ENCODE measurements at regions not wholly inside any gene's neighbourhood (a gene's known extent, or its start where the extent isn't known, plus 50 kb on each side); places are given as distances from the start of the nearest gene placed in this dataset.

DNA sequence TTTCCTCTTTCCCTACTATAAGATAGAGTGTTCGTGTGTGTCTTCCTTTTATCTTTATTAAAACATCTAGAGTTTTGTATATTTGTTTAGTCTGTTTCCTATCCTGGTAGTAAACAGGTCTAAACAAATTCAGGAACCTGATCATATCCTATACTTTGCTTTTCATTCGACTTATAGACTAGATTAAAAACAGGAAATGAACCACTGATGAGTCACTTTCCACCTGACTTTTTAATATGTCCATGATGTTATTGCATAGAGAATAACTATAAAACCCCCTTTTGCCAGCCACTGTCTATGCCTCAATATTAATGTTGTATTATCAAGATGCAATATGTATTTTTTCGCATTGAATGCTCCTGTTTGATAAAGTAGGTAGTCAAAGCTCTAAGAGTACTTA, 1794.0 kb downstream of the STIM2 start:
- Mint-ChIP-seq H3K4me1 (no peaks in the 10 kb centered on the region), H3K27ac (ENCODE audit: low read depth) (no peak overlapping the region), H3K9me3 (peaks cover 37% of the 10 kb centered on the region), H3K36me3 (ENCODE audit: insufficient read depth) (no peaks in the 10 kb centered on the region), H3K4me3 (no peak overlapping the region), H3K27me3 (no peaks in the 10 kb centered on the region)
- no peak for DNase-seq (ENCODE audit: low spot score in 2 of 2)
- ATAC-seq (replicated peaks; ENCODE audit: extremely low read depth, poor library complexity, severe bottlenecking), result no peak

DNA sequence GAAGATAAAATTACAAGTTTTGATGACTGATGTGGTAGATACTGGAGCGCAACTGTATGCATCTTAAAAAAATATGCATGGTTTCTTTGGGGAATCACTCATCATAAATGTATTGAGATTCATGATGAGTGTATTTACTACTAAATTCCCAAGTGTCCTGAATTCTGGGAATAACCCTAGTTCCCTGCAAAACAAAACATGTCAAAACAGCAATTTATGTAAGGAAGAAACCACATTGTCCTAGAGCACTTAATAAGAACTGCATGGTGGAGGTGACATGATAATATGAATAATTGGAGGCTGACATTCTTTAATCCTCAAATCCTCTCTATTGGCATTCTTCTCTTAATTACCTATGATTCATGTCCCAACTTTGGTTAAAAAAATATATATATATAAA, 1804.7 kb downstream of the STIM2 start:
- H3K36me3 Mint-ChIP-seq (ENCODE audit: insufficient read depth), result no peaks in the 10 kb centered on the region
- H3K9me3 Mint-ChIP-seq, result peaks cover 12% of the 10 kb centered on the region
- DNase-seq (ENCODE audit: low spot score in 2 of 2) (no peak), ATAC-seq (replicated peaks; ENCODE audit: extremely low read depth, poor library complexity, severe bottlenecking) (no peak)
- H3K27me3 Mint-ChIP-seq, result no peaks in the 10 kb centered on the region
- no peak overlapping the region for H3K4me3 Mint-ChIP-seq
- no peaks in the 10 kb centered on the region for H3K4me1 Mint-ChIP-seq
- H3K27ac Mint-ChIP-seq (ENCODE audit: low read depth), result no peak overlapping the region

DNA sequence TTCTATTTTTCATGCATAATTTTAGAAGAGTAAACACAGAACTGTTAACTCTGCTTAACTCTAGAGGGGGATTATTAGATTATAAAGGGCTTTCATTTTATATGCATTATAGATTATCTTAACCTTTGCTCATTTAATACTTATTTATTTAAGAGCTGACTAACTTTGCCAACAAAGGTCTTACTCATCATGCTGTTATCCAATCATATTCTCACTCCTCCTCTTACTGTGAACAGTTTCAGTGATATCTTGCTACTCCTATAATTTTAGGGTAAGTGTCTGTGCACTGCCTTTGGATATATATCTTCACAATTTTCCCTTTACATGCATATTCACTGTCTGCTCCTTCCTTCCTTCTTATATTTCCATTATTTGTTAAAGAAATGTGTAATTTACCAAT, 1814.9 kb downstream of the STIM2 start:
- Mint-ChIP-seq H3K27me3 (no peaks in the 10 kb centered on the region), H3K4me1 (no peaks in the 10 kb centered on the region), H3K4me3 (no peak overlapping the region), H3K9me3 (peaks cover 17% of the 10 kb centered on the region), H3K27ac (ENCODE audit: low read depth) (no peak overlapping the region), H3K36me3 (ENCODE audit: insufficient read depth) (no peaks in the 10 kb centered on the region)
- no peak for DNase-seq (ENCODE audit: low spot score in 2 of 2)
- ATAC-seq (replicated peaks; ENCODE audit: extremely low read depth, poor library complexity, severe bottlenecking), result no peak

DNA sequence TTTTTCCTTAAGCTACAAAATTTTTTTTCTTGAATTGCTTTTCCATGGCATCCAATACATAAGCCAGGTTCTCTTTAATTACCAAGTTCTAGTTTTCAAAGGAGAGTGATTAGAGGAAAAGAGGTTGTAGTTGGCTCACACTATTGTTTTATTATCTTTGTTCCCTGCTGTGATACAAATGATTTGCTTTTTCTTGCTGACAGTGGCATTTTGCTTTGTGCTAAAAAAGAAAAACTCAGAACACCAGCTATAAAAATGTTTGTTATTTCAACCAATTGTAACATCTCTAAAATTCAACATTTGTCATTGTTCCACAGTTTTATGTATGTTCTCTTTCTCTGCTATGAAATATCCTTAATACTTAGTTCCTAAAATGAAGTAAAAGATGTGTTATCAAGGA, 1817.2 kb downstream of the STIM2 start:
- Mint-ChIP-seq H3K4me3 (no peak overlapping the region), H3K9me3 (peaks cover 5% of the 10 kb centered on the region), H3K4me1 (no peaks in the 10 kb centered on the region), H3K27me3 (no peaks in the 10 kb centered on the region), H3K36me3 (ENCODE audit: insufficient read depth) (no peaks in the 10 kb centered on the region), H3K27ac (ENCODE audit: low read depth) (no peak overlapping the region)
- no peak for ATAC-seq (replicated peaks; ENCODE audit: extremely low read depth, poor library complexity, severe bottlenecking)
- no peak for DNase-seq (ENCODE audit: low spot score in 2 of 2)

DNA sequence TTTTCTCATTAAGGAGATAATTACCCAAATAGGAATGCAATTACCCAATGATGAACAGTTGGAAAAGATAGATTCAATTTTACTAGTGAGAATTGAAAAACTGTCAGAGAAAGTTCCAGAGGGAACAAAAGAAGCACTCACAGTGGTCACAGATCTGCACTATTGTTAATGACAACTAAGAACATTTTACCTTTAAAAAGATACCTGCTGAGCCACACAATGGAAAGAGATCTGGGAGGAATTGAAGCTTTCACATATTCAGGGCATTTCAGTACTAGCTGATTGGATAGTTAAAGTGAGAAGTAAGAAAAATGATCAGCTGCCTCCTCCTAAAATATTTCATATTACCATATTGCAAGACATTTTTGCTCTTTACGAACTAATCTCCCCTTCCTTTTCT, 1822.2 kb downstream of the STIM2 start:
- Mint-ChIP-seq H3K4me3 (no peak overlapping the region), H3K4me1 (no peaks in the 10 kb centered on the region), H3K27ac (ENCODE audit: low read depth) (no peak overlapping the region), H3K36me3 (ENCODE audit: insufficient read depth) (no peaks in the 10 kb centered on the region), H3K27me3 (no peaks in the 10 kb centered on the region), H3K9me3 (peaks cover 10% of the 10 kb centered on the region)
- DNase-seq (ENCODE audit: low spot score in 2 of 2), result no peak
- no peak for ATAC-seq (replicated peaks; ENCODE audit: extremely low read depth, poor library complexity, severe bottlenecking)

DNA sequence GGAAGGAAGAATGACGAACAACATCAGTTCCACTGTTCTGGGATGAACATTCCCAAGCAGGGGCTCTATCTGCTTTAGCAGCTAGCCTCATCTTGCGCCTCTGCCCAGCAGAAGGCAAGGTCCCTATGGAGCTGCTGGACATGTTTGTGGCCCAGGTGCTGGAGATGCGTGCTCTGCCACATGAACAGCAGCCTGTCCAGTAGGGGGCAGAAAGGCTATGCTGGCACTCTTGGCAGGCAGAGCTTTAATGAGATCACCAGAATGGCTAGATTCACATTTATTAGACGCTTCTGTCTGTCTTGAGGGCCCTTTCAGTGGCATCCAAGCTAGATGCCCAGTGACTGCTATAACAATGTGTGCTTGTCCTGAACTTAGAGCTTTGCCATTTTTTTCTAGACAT, 1826.0 kb downstream of the STIM2 start:
- no peaks in the 10 kb centered on the region for H3K27me3 Mint-ChIP-seq

DNA sequence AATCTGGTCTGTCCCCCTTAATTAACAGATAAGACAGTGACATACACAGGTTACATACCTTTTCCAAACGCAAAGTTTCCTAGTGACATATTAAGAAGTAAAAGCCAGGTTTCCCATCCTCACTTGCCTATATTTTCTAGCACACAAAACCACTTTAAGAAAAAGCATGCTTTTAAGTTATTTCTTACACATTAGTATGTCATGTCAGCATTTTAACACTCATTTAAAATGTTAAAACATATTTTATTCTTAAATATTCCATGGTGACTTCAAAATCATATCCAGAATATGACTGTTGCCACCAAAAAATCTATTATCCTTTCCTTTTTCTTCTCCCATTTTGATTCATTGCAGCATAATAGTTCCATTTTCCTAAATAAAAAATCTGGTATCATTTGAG, 1830.2 kb downstream of the STIM2 start:
- DNase-seq (ENCODE audit: low spot score in 2 of 2), result no peak
- no peaks in the 10 kb centered on the region for H3K36me3 Mint-ChIP-seq (ENCODE audit: insufficient read depth)
- H3K4me1 Mint-ChIP-seq, result no peaks in the 10 kb centered on the region
- H3K27ac Mint-ChIP-seq (ENCODE audit: low read depth), result no peak overlapping the region
- ATAC-seq (replicated peaks; ENCODE audit: extremely low read depth, poor library complexity, severe bottlenecking), result no peak
- peaks cover 15% of the 10 kb centered on the region for H3K9me3 Mint-ChIP-seq
- no peak overlapping the region for H3K4me3 Mint-ChIP-seq
- no peaks in the 10 kb centered on the region for H3K27me3 Mint-ChIP-seq

More for the DNA sequence above, 1826.0 kb downstream of the STIM2 start:
- no peaks in the 10 kb centered on the region for H3K36me3 Mint-ChIP-seq (ENCODE audit: insufficient read depth)
- no peak overlapping the region for H3K4me3 Mint-ChIP-seq
- no peak overlapping the region for H3K27ac Mint-ChIP-seq (ENCODE audit: low read depth)
- no peak for ATAC-seq (replicated peaks; ENCODE audit: extremely low read depth, poor library complexity, severe bottlenecking)
- H3K9me3 Mint-ChIP-seq, result peaks cover 14% of the 10 kb centered on the region
- DNase-seq (ENCODE audit: low spot score in 2 of 2), result no peak
- no peaks in the 10 kb centered on the region for H3K4me1 Mint-ChIP-seq

DNA sequence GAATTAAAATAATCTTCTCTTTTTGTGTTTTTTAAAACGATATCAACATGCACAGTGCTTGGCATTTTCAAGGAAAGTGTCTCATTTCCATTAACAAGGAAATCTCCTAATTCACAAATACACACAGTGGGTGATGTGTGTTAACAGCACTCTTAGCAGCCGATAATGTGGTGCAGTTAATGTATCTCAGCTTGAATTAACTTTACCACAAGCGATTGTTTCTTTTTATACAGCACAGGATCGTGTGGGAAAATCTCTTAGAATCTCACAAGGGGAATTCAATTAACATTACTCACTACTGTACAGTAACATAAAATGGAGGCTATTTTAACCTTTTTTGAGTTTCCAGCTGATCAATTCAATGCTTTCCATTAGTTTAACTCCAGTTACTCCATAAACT, 1841.9 kb downstream of the STIM2 start:
- no peak for ATAC-seq (replicated peaks; ENCODE audit: extremely low read depth, poor library complexity, severe bottlenecking)
- Mint-ChIP-seq H3K4me1 (no peaks in the 10 kb centered on the region), H3K9me3 (peaks cover 8% of the 10 kb centered on the region), H3K4me3 (no peak overlapping the region), H3K27me3 (no peaks in the 10 kb centered on the region), H3K36me3 (ENCODE audit: insufficient read depth) (no peaks in the 10 kb centered on the region), H3K27ac (ENCODE audit: low read depth) (no peak overlapping the region)
- DNase-seq (ENCODE audit: low spot score in 2 of 2), result no peak

DNA sequence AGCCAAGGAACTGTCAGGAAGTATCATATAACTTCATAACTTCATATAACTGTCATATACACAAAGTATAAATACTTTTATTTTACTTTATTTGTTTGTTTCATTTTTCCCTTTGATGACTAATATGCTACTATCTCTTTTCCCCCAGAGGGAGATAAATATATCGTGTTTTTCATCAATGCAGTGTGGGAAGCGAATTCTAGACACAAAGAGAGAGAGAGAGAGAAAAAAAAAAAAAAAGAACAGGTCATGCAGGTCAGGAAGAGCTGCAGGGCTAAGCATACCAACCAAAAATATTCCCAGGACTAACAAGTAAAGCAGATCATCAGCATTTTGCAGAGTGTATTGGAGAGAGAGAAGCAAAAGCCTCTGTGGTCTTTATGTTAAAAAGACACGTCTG, 1849.2 kb downstream of the STIM2 start:
- Mint-ChIP-seq H3K36me3 (ENCODE audit: insufficient read depth) (no peaks in the 10 kb centered on the region), H3K4me3 (no peak overlapping the region), H3K4me1 (no peaks in the 10 kb centered on the region), H3K27ac (ENCODE audit: low read depth) (no peak overlapping the region), H3K9me3 (peaks cover 11% of the 10 kb centered on the region), H3K27me3 (no peaks in the 10 kb centered on the region)
- DNase-seq (ENCODE audit: low spot score in 2 of 2) (no peak), ATAC-seq (replicated peaks; ENCODE audit: extremely low read depth, poor library complexity, severe bottlenecking) (no peak)

DNA sequence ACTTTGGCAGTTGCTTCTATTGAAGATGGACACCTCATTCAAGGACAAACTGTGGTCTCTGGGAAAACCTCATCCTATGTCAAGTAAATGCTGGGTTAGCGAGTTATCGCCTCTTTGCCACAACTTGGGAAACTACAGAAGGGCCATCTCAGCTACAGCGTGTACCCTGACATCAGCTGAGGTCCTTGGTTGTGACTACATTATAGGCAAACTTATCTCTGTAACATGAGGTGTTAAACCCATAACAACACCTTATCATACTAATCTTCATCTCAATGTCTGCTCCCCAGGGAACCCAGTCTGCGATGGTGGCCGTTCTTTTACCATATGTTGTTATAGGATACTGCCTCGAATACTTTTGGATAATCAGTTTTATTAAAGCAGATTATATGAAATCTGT, 1862.7 kb downstream of the STIM2 start:
- H3K4me3 Mint-ChIP-seq, result no peak overlapping the region
- DNase-seq (ENCODE audit: low spot score in 2 of 2), result no peak
- H3K27ac Mint-ChIP-seq (ENCODE audit: low read depth), result no peak overlapping the region
- peaks cover 35% of the 10 kb centered on the region for H3K9me3 Mint-ChIP-seq
- no peaks in the 10 kb centered on the region for H3K36me3 Mint-ChIP-seq (ENCODE audit: insufficient read depth)
- no peak for ATAC-seq (replicated peaks; ENCODE audit: extremely low read depth, poor library complexity, severe bottlenecking)
- no peaks in the 10 kb centered on the region for H3K4me1 Mint-ChIP-seq
- H3K27me3 Mint-ChIP-seq, result no peaks in the 10 kb centered on the region

DNA sequence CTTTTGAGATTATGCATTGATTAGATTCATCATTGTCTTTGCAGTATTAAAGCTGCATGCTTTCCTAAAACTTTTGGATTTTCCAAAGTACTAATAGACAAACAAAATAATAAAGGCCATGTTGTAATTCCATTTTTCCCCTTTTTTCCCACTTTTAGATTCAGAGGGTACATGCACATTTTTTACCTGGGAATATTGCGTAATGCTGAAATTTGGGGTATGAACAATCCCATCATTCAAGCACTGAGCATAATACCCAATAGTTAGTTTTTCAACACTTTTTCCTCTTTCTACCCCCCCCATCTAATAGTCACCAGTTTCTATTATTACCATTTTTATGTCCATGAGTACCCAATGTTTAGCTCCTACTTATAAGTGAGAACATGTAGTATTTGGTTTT, 1863.6 kb downstream of the STIM2 start:
- peaks cover 35% of the 10 kb centered on the region for H3K9me3 Mint-ChIP-seq
- H3K4me3 Mint-ChIP-seq, result no peak overlapping the region
- ATAC-seq (replicated peaks; ENCODE audit: extremely low read depth, poor library complexity, severe bottlenecking) (no peak), DNase-seq (ENCODE audit: low spot score in 2 of 2) (no peak)
- H3K27me3 Mint-ChIP-seq, result no peaks in the 10 kb centered on the region
- no peak overlapping the region for H3K27ac Mint-ChIP-seq (ENCODE audit: low read depth)
- H3K4me1 Mint-ChIP-seq, result no peaks in the 10 kb centered on the region
- H3K36me3 Mint-ChIP-seq (ENCODE audit: insufficient read depth), result no peaks in the 10 kb centered on the region

DNA sequence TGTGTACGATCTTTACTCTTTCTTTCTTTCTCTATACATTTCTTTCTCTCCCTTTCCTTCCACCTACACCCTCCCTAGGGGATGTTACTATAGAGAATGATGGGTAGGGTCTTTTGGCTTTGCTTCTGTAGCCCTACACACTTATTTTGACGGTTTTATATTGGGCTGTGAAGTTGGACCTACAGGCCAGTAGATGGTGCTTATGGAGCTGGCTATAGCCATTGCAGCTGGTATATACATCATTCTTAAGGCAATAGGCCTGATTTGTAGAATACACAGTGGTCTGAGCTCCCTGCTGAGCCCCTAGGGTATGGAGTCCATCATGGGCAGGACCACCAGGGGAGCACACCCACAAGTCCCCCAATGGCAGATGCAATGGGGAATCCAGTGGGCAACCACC, 1869.7 kb downstream of the STIM2 start:
- H3K36me3 Mint-ChIP-seq (ENCODE audit: insufficient read depth), result no peaks in the 10 kb centered on the region
- no peaks in the 10 kb centered on the region for H3K27me3 Mint-ChIP-seq
- peaks cover 25% of the 10 kb centered on the region for H3K9me3 Mint-ChIP-seq
- no peaks in the 10 kb centered on the region for H3K4me1 Mint-ChIP-seq
- no peak overlapping the region for H3K4me3 Mint-ChIP-seq
- ATAC-seq (replicated peaks; ENCODE audit: extremely low read depth, poor library complexity, severe bottlenecking) (no peak), DNase-seq (ENCODE audit: low spot score in 2 of 2) (no peak)
- H3K27ac Mint-ChIP-seq (ENCODE audit: low read depth), result no peak overlapping the region

DNA sequence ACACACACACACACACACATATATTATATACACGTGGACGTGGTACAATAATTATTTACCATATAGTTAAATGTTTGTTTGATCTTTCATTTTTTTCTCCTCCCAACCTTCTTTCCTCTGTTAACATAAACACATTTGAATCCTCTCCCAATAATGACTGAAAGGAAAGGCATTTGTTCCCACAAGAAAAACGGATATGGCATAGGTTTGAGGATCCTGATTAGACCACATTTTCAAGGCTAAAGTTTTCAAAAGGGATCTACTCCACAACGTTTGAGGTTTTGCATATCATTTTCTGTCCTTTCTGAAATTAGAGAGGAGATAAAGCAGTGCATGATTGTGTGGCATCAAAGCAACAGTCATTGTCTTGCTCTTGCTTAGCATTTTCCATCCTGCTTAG, 1883.4 kb downstream of the STIM2 start:
- peaks cover 21% of the 10 kb centered on the region for H3K9me3 Mint-ChIP-seq
- DNase-seq (ENCODE audit: low spot score in 2 of 2) (no peak), ATAC-seq (replicated peaks; ENCODE audit: extremely low read depth, poor library complexity, severe bottlenecking) (no peak)
- no peaks in the 10 kb centered on the region for H3K4me1 Mint-ChIP-seq
- no peak overlapping the region for H3K4me3 Mint-ChIP-seq
- no peaks in the 10 kb centered on the region for H3K27me3 Mint-ChIP-seq
- H3K36me3 Mint-ChIP-seq (ENCODE audit: insufficient read depth), result no peaks in the 10 kb centered on the region
- no peak overlapping the region for H3K27ac Mint-ChIP-seq (ENCODE audit: low read depth)

DNA sequence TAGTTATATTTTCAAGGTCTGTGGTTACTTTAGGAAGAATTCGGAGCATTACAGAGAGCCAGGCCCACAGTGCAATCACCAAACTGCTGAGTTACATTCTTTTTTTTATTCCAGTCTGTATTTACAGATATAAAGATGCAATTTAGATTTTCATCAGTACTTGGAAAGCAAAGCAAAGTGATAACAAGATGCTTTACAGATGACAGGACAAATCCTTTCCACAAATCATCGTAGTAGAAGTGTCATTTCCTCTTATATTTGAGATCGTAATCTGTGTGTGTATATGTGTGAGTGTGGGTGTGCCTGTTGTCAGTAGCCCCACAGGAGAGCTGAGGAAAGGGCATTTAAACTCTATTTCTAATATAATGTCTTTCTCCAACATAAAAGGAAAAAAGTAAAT, 1893.7 kb downstream of the STIM2 start:
- H3K27me3 Mint-ChIP-seq, result no peaks in the 10 kb centered on the region
- no peak overlapping the region for H3K4me3 Mint-ChIP-seq
- no peaks in the 10 kb centered on the region for H3K36me3 Mint-ChIP-seq (ENCODE audit: insufficient read depth)
- no peak for ATAC-seq (replicated peaks; ENCODE audit: extremely low read depth, poor library complexity, severe bottlenecking)
- no peaks in the 10 kb centered on the region for H3K4me1 Mint-ChIP-seq
- peaks cover 15% of the 10 kb centered on the region for H3K9me3 Mint-ChIP-seq
- H3K27ac Mint-ChIP-seq (ENCODE audit: low read depth), result no peak overlapping the region
- no peak for DNase-seq (ENCODE audit: low spot score in 2 of 2)
